ENCODE measurements at regions not wholly inside any gene's neighbourhood (a gene's known extent, or its start where the extent isn't known, plus 50 kb on each side); places are given as distances from the start of the nearest gene placed in this dataset.
"Not testable (repeated sequence)": the region's sequence is repeated elsewhere in the genome, so short reads cannot be mapped to it uniquely, and the experiment has no call there.

- H3K4me3 ChIP-seq (ENCODE audit: low read depth, low read length) = no peak overlapping the region
- TF ChIP-seq, protein P1, sequence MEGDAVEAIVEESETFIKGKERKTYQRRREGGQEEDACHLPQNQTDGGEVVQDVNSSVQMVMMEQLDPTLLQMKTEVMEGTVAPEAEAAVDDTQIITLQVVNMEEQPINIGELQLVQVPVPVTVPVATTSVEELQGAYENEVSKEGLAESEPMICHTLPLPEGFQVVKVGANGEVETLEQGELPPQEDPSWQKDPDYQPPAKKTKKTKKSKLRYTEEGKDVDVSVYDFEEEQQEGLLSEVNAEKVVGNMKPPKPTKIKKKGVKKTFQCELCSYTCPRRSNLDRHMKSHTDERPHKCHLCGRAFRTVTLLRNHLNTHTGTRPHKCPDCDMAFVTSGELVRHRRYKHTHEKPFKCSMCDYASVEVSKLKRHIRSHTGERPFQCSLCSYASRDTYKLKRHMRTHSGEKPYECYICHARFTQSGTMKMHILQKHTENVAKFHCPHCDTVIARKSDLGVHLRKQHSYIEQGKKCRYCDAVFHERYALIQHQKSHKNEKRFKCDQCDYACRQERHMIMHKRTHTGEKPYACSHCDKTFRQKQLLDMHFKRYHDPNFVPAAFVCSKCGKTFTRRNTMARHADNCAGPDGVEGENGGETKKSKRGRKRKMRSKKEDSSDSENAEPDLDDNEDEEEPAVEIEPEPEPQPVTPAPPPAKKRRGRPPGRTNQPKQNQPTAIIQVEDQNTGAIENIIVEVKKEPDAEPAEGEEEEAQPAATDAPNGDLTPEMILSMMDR (conservative IDR thresholded peaks at IDR 0.05; ENCODE audit: low read depth, low read length) = no peak
- DNase-seq (ENCODE audit: low read depth) = no peak
These were observed 491.8 kb downstream of the TMEM135 start for GRCh38 chr11:87529486-87529885.

- DNase-seq (ENCODE audit: low read depth) = no peak
- TF ChIP-seq, protein P1 (conservative IDR thresholded peaks at IDR 0.05; ENCODE audit: low read depth, low read length) = no peak
- no peak overlapping the region for H3K4me3 ChIP-seq (ENCODE audit: low read depth, low read length)
These were observed 491.0 kb downstream of the TMEM135 start for GRCh38 chr11:87528752-87529151.

- TF ChIP-seq, protein P1 (conservative IDR thresholded peaks at IDR 0.05; ENCODE audit: low read depth, low read length) = no peak
- no peak for DNase-seq (ENCODE audit: low read depth)
- no peak overlapping the region for H3K4me3 ChIP-seq (ENCODE audit: low read depth, low read length)
These were observed 485.5 kb downstream of the TMEM135 start for GRCh38 chr11:87523276-87523675.

GRCh38 chr11:87518266-87518665 is 480.5 kb downstream of the TMEM135 start:
- DNase-seq (ENCODE audit: low read depth) = no peak
- no peak overlapping the region for H3K4me3 ChIP-seq (ENCODE audit: low read depth, low read length)
- TF ChIP-seq, protein P1 (conservative IDR thresholded peaks at IDR 0.05; ENCODE audit: low read depth, low read length) = no peak

- TF ChIP-seq, protein P1 (conservative IDR thresholded peaks at IDR 0.05; ENCODE audit: low read depth, low read length) = no peak
- no peak for DNase-seq (ENCODE audit: low read depth)
- no peak overlapping the region for H3K4me3 ChIP-seq (ENCODE audit: low read depth, low read length)
These were observed 479.6 kb downstream of the TMEM135 start for GRCh38 chr11:87517351-87517750.

- not testable (repeated sequence) for H3K4me3 ChIP-seq (ENCODE audit: low read depth, low read length); DNase-seq (ENCODE audit: low read depth)
These were observed 470.0 kb downstream of the TMEM135 start for GRCh38 chr11:87507722-87508121.

GRCh38 chr11:87506946-87507345 is 469.2 kb downstream of the TMEM135 start:
- H3K4me3 ChIP-seq (ENCODE audit: low read depth, low read length); DNase-seq (ENCODE audit: low read depth): not testable (repeated sequence)

- TF ChIP-seq, protein P1 (conservative IDR thresholded peaks at IDR 0.05; ENCODE audit: low read depth, low read length) = no peak
- H3K4me3 ChIP-seq (ENCODE audit: low read depth, low read length) = no peak overlapping the region
- DNase-seq (ENCODE audit: low read depth) = no peak
These were observed 463.7 kb downstream of the TMEM135 start for GRCh38 chr11:87501388-87501787.

DNA sequence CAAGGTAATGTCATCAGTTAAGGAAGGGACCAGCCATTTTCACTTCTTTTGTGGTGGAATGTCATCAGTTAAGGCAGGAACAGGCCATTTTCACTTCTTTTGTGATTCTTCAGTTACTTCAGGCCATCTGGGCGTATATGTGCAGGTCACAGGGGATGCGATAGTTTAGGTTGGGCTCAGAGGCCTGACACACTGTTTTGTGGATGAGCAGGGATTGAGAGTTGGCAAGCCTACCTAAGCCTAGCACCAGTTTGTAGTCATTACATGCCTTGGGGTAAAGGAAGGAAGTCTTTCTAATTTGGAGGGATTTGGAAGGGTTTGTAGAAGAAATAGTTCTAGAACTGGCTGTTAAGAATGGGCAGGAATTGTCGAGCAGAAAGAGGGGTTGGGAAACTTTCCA is 457.2 kb downstream of the TMEM135 start:
- H3K4me3 ChIP-seq (ENCODE audit: low read depth, low read length); DNase-seq (ENCODE audit: low read depth): not testable (repeated sequence)

- DNase-seq (ENCODE audit: low read depth); H3K4me3 ChIP-seq (ENCODE audit: low read depth, low read length): not testable (repeated sequence)
These were observed 456.3 kb downstream of the TMEM135 start for GRCh38 chr11:87494026-87494425.

All from epithelial cell of proximal tubule (primary cell).